ENCODE measurements at regions not wholly inside any gene's neighbourhood (a gene's known extent, or its start where the extent isn't known, plus 50 kb on each side); places are given as distances from the start of the nearest gene placed in this dataset.

DNA sequence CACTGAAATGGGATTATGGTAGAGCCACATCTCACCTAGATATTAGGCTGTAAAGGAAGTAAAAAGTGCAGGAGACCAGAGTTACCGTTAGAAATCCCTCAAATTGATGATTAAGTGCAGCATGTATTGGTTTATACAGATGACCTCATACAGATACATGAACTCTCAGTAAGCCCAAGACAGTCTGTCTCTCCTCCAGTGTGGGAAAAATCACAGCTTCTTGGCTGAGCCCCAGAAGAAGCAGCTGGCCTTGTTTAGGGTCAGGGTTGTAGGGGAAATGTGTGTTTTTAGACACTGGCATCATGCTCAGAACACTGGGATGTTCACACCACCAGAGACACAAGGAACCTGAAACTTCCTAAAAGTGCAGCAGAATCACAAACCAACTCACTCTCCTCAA lies 135.9 kb downstream of the KATNIP start:
- Histone ChIP-seq H3K4me1 (ENCODE audit: control insufficient read depth in 1 of 2, insufficient read depth in 2 of 2, low read length in 2 of 2) (no peaks in the 10 kb centered on the region), H3K36me3 (ENCODE audit: control insufficient read depth in 1 of 2, insufficient read depth in 2 of 2, low read length in 2 of 2) (peaks cover 0 to 3% of the 10 kb centered on the region in 2 experiments; a peak in 1 of 4 replicates), H3K9me2 (ENCODE audit: insufficient read depth) (no peaks in the 10 kb centered on the region), H4K20me1 (ENCODE audit: insufficient read depth) (no peaks in the 10 kb centered on the region), H3K27me3 (ENCODE audit: insufficient read depth, low read length) (no peaks in the 10 kb centered on the region), H3K4me3 (replicated peaks in 1 of 2; ENCODE audit: low read depth in 1 of 2, low read length in 2 of 2) (no peak overlapping the region), H3K27ac (ENCODE audit: low read depth, low read length) (no peak overlapping the region), H3K4me2 (ENCODE audit: low read length) (no peak overlapping the region), H3K9ac (ENCODE audit: low read length) (no peak overlapping the region), H3K79me2 (ENCODE audit: insufficient read depth, low read length) (no peaks in the 10 kb centered on the region), H2AFZ (ENCODE audit: low read depth, low read length, poor library complexity, severe bottlenecking) (no peak overlapping the region), H3K9me3 (ENCODE audit: control insufficient read depth in 1 of 2, insufficient read depth in 1 of 2, low read depth in 1 of 2, low read length in 2 of 2) (no peaks in the 10 kb centered on the region)
- ChIA-PET POLR2A (no interaction called here), RAD21 (ENCODE audit: low non-redundant PET in 1 of 2, low total read pairs in 2 of 2, uncharacterized antibody in 2 of 2, unreplicated experiment in 2 of 2) (no interaction called here), CTCF (interaction anchor here (1.2 kb wide), 1 partner anchor 13 kb away, joined by 5 read pairs; no protein-coding TSS in a partner anchor)
- intact Hi-C loops (cut with micrococcal nuclease), result no loop called here
- BruUV-seq (replicated peaks), result no TSS peak
- no peak for ATAC-seq
- TF ChIP-seq FOSL1 (IDR thresholded peaks at IDR 0.05; ENCODE audit: low read depth) (no peak), SRF (IDR thresholded peaks at IDR 0.05; ENCODE audit: low read depth) (no peak), EGR1 (IDR thresholded peaks at IDR 0.05; ENCODE audit: low read depth) (no peak), YY1 (IDR thresholded peaks at IDR 0.05; ENCODE audit: extremely low read depth, insufficient replicate concordance, low read depth, low read length) (no peak), ELF1 (IDR thresholded peaks at IDR 0.05; ENCODE audit: borderline replicate concordance, low read depth) (no peak), CBX3 (IDR thresholded peaks at IDR 0.05; ENCODE audit: low read depth) (no peak), SIN3A (IDR thresholded peaks at IDR 0.05; ENCODE audit: low read depth) (no peak), SP1 (IDR thresholded peaks at IDR 0.05; ENCODE audit: low read depth) (no peak), RAD21 (IDR thresholded peaks at IDR 0.05; ENCODE audit: low read depth) (no peak), POLR2AphosphoS5 (IDR thresholded peaks at IDR 0.05; ENCODE audit: low read depth, low read length) (no peak), ZFX (IDR thresholded peaks at IDR 0.05) (no peak), JUND (IDR thresholded peaks at IDR 0.05) (no peak)
- TF ChIP-seq, protein P1, sequence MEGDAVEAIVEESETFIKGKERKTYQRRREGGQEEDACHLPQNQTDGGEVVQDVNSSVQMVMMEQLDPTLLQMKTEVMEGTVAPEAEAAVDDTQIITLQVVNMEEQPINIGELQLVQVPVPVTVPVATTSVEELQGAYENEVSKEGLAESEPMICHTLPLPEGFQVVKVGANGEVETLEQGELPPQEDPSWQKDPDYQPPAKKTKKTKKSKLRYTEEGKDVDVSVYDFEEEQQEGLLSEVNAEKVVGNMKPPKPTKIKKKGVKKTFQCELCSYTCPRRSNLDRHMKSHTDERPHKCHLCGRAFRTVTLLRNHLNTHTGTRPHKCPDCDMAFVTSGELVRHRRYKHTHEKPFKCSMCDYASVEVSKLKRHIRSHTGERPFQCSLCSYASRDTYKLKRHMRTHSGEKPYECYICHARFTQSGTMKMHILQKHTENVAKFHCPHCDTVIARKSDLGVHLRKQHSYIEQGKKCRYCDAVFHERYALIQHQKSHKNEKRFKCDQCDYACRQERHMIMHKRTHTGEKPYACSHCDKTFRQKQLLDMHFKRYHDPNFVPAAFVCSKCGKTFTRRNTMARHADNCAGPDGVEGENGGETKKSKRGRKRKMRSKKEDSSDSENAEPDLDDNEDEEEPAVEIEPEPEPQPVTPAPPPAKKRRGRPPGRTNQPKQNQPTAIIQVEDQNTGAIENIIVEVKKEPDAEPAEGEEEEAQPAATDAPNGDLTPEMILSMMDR (IDR thresholded peaks at IDR 0.05 in 2 of 3, conservative IDR thresholded peaks at IDR 0.05 in 1 of 3; ENCODE audit: borderline replicate concordance in 1 of 3, insufficient read depth in 1 of 3, low read depth in 2 of 3, low read length in 2 of 3), result no peak
- TF ChIP-seq, protein P2, sequence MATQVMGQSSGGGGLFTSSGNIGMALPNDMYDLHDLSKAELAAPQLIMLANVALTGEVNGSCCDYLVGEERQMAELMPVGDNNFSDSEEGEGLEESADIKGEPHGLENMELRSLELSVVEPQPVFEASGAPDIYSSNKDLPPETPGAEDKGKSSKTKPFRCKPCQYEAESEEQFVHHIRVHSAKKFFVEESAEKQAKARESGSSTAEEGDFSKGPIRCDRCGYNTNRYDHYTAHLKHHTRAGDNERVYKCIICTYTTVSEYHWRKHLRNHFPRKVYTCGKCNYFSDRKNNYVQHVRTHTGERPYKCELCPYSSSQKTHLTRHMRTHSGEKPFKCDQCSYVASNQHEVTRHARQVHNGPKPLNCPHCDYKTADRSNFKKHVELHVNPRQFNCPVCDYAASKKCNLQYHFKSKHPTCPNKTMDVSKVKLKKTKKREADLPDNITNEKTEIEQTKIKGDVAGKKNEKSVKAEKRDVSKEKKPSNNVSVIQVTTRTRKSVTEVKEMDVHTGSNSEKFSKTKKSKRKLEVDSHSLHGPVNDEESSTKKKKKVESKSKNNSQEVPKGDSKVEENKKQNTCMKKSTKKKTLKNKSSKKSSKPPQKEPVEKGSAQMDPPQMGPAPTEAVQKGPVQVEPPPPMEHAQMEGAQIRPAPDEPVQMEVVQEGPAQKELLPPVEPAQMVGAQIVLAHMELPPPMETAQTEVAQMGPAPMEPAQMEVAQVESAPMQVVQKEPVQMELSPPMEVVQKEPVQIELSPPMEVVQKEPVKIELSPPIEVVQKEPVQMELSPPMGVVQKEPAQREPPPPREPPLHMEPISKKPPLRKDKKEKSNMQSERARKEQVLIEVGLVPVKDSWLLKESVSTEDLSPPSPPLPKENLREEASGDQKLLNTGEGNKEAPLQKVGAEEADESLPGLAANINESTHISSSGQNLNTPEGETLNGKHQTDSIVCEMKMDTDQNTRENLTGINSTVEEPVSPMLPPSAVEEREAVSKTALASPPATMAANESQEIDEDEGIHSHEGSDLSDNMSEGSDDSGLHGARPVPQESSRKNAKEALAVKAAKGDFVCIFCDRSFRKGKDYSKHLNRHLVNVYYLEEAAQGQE (IDR thresholded peaks at IDR 0.05; ENCODE audit: low read depth), result no peak
- TF ChIP-seq, protein P3, sequence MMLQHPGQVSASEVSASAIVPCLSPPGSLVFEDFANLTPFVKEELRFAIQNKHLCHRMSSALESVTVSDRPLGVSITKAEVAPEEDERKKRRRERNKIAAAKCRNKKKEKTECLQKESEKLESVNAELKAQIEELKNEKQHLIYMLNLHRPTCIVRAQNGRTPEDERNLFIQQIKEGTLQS (IDR thresholded peaks at IDR 0.05), result no peak
- no peak for DNase-seq (ENCODE audit: low read depth, low spot score)
